A673 (cell line): ENCODE measurements at regions not wholly inside any gene's neighbourhood (a gene's known extent, or its start where the extent isn't known, plus 50 kb on each side); places are given as distances from the start of the nearest gene placed in this dataset.

Source experiments
- BruUV-seq: library from RNA; stranded (reverse); fragments of 400-500 nt; replicated peaks from 2 replicates; lab custom pipeline; 2021; lab: Mats Ljungman, UMichigan
- CTCF ChIA-PET: fragments of 300-600 bp; sonication (Branson Sonifier 250); formaldehyde crosslinking; loops from one replicate; lab custom pipeline; 2022; ENCODE audit warnings: antibody characterized with exemption; lab: Charles Lee
- POLR2A ChIA-PET: fragments of 300-600 bp; sonication (Branson Sonifier 250); formaldehyde crosslinking; loops from one replicate; lab custom pipeline; 2022; ENCODE audit warnings: antibody characterized with exemption; ENCODE audit not compliant: low non-redundant PET; lab: Charles Lee
- DNase-seq: peaks from one replicate; pipeline ENCODE4 v3.0.0-alpha.2; 2015; ENCODE audit warnings: low spot score
- H3K27ac ChIP-seq: fragments of 200-600 bp; sonication (generic); 2 replicates; pipeline ENCODE4 v1.5.1; 2016; ENCODE audit warnings: mixed run types, low read depth, mild to moderate bottlenecking, mixed read lengths, antibody characterized with exemption, low read length; ENCODE audit not compliant: poor library complexity, severe bottlenecking
- H3K27me3 ChIP-seq: fragments of 200-600 bp; sonication (generic); replicated peaks from 2 replicates; pipeline ENCODE4 v1.6.1; 2017; ENCODE audit warnings: mixed run types, low read depth, mild to moderate bottlenecking, mixed read lengths, antibody characterized with exemption, low read length; ENCODE audit not compliant: insufficient read depth, poor library complexity
- H3K36me3 ChIP-seq: fragments of 200-600 bp; sonication (generic); 2 replicates; pipeline ENCODE4 v1.6.1; 2016; ENCODE audit warnings: mixed run types, mild to moderate bottlenecking, mixed read lengths, antibody characterized with exemption, low read length; ENCODE audit not compliant: insufficient read depth, poor library complexity, severe bottlenecking
- H3K4me1 ChIP-seq: fragments of 200-600 bp; sonication (generic); 2 replicates; pipeline ENCODE4 v1.6.1; 2017; ENCODE audit warnings: mixed run types, mild to moderate bottlenecking, mixed read lengths, antibody characterized with exemption, low read length; ENCODE audit not compliant: insufficient read depth, poor library complexity, severe bottlenecking
- H3K4me3 ChIP-seq: fragments of 200-600 bp; sonication (generic); 2 replicates; pipeline ENCODE4 v1.5.1; 2016; ENCODE audit warnings: low read depth, mixed run types, mild to moderate bottlenecking, mixed read lengths, low read length; ENCODE audit not compliant: poor library complexity, severe bottlenecking
- H3K9me3 ChIP-seq: fragments of 200-600 bp; sonication (generic); 2 replicates; pipeline ENCODE4 v1.6.1; 2016; ENCODE audit warnings: mixed run types, low read depth, mild to moderate bottlenecking, mixed read lengths, antibody characterized with exemption, low read length; ENCODE audit not compliant: poor library complexity, severe bottlenecking
- CTCF ChIP-seq: fragments of 300-800, 200-600 bp; sonication (generic); conservative IDR thresholded peaks from 2 replicates; pipeline ENCODE4 v1.5.1; 2017; ENCODE audit warnings: low read depth, mild to moderate bottlenecking, antibody characterized with exemption, low read length, moderate library complexity, mixed read lengths
- EZH2 ChIP-seq: fragments of 200-600 bp; sonication (generic); IDR thresholded peaks from 2 replicates; pipeline ENCODE4 v1.6.1; 2017; ENCODE audit warnings: borderline replicate concordance, low read depth, mild to moderate bottlenecking, mixed read lengths, antibody characterized with exemption, low read length; ENCODE audit not compliant: poor library complexity, severe bottlenecking
- intact Hi-C: fragments of 100-400 bp; cut with micrococcal nuclease; formaldehyde crosslinking; loops from one replicate; pipeline ENCODE4 v1.10.0; 2022; ENCODE audit not compliant: unreplicated experiment

GRCh38 chr2:22894761-22895160 is 490.2 kb upstream of the KLHL29 start:
- H3K27me3 ChIP-seq = no peaks in the 10 kb centered on the region
- no peak for DNase-seq
- no TSS peak for BruUV-seq
- CTCF ChIA-PET = no interaction called here
- no peaks in the 10 kb centered on the region for H3K36me3 ChIP-seq
- H3K4me3 ChIP-seq = no peak overlapping the region
- H3K4me1 ChIP-seq = no peaks in the 10 kb centered on the region
- H3K27ac ChIP-seq = no peak overlapping the region
- POLR2A ChIA-PET = no interaction called here
- H3K9me3 ChIP-seq = no peaks in the 10 kb centered on the region
- intact Hi-C loops = no loop called here
- TF ChIP-seq CTCF (no peak), EZH2 (no peak)

GRCh38 chr2:22897428-22897827 is 487.6 kb upstream of the KLHL29 start:
- intact Hi-C loops = no loop called here
- POLR2A ChIA-PET = no interaction called here
- CTCF ChIA-PET = no interaction called here
- no TSS peak for BruUV-seq
- no peak for TF ChIP-seq CTCF
- no peak for TF ChIP-seq EZH2
- peaks cover 15% of the 10 kb centered on the region for H3K27me3 ChIP-seq
- no peak for DNase-seq
- H3K9me3 ChIP-seq = no peaks in the 10 kb centered on the region
- H3K27ac ChIP-seq = no peak overlapping the region
- no peaks in the 10 kb centered on the region for H3K4me1 ChIP-seq
- no peak overlapping the region for H3K4me3 ChIP-seq
- H3K36me3 ChIP-seq = no peaks in the 10 kb centered on the region

GRCh38 chr2:22900674-22901073 is 484.3 kb upstream of the KLHL29 start:
- no TSS peak for BruUV-seq
- intact Hi-C loops = no loop called here
- Histone ChIP-seq H3K27ac (no peak overlapping the region), H3K36me3 (no peaks in the 10 kb centered on the region), H3K4me1 (no peaks in the 10 kb centered on the region), H3K27me3 (peaks cover 21% of the 10 kb centered on the region), H3K4me3 (no peak overlapping the region), H3K9me3 (no peaks in the 10 kb centered on the region)
- ChIA-PET CTCF (no interaction called here), POLR2A (no interaction called here)
- TF ChIP-seq EZH2 = no peak
- no peak for DNase-seq

- Histone ChIP-seq H3K27me3 (peaks cover 21% of the 10 kb centered on the region), H3K4me3 (no peak overlapping the region), H3K9me3 (no peaks in the 10 kb centered on the region), H3K27ac (no peak overlapping the region), H3K4me1 (no peaks in the 10 kb centered on the region), H3K36me3 (no peaks in the 10 kb centered on the region)
- no peak for DNase-seq
- intact Hi-C loops = no loop called here
- ChIA-PET CTCF (no interaction called here), POLR2A (no interaction called here)
- BruUV-seq = no TSS peak
- TF ChIP-seq CTCF (no peak), EZH2 (no peak)
These were observed 483.4 kb upstream of the KLHL29 start for GRCh38 chr2:22901471-22902179.
